Hematopoietic multipotent progenitor cell treated with erythropoietin and hydrocortisone succinate and interleukin-3 and kit ligand, for 8 days (in vitro differentiated cells): ENCODE measurements at regions not wholly inside any gene's neighbourhood (a gene's known extent, or its start where the extent isn't known, plus 50 kb on each side); places are given as distances from the start of the nearest gene placed in this dataset.

Source experiments
- DNase-seq: peaks from one replicate; pipeline ENCODE4 v3.0.0-alpha.2; 2015

DNA sequence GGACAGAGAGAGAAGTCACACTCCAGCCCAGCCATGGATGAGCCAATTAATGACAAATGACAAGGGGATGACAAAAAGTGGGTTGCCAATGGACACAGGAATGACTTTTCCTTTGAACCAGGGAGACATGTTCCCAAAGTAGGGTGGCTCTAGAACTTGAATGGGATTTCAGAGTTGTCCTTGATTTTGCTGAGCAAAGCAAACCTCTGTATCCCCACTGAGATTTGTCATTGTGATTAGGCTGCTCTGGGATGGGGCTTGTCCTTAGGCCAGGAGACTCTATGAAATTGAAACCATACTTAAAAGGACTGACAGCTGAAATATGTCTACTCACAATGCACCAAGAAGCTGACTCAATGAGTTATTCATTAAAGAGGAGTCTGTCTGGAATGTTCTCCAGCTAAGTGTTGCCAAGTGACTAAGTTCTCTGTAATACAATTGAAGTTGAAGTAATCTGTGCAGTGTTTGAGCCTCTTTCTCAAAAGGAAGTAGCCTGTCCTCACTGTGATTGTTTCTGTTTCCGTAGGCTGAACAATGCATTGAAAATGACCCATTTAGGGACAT, 69.0 kb upstream of the PCDH9 start:
- no peak for DNase-seq

DNA sequence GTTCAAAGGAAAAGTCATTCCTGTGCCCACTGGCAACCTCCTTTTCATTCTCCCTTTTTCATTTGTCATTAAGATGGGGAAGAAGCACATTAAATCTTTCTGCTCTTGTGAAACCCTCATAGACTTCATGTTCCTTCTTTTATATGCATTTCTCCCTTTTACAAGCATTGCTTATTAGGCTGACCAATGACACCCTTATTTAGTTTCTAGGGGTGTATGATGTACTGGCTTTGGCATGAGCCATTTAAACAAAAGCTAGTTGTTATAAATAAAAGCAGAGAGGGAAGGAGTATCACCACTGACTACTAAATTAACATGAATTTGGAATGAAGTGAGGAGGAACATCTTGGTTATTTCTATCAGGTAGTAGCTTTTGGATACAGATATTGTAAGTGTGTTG, 68.2 kb upstream of the PCDH9 start:
- DNase-seq = no peak

DNA sequence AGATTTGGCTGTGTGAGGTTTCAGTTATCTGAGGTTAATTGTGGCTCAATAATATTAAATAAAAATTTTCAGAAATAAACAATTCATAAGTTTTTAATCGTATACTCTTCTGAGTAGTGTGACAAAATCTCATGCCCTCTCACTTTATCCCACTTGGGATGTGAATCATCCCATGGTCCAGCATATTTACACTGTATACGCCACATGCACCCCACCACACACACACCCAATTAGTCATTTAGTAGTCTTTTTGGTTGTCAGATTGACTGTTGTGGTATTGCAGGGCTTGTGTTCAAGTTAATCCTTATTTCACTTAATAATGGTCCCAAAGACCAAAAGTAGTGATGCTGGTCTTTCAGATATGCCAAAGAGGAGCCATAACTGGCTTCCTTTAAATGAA, 66.4 kb upstream of the PCDH9 start:
- no peak for DNase-seq

DNA sequence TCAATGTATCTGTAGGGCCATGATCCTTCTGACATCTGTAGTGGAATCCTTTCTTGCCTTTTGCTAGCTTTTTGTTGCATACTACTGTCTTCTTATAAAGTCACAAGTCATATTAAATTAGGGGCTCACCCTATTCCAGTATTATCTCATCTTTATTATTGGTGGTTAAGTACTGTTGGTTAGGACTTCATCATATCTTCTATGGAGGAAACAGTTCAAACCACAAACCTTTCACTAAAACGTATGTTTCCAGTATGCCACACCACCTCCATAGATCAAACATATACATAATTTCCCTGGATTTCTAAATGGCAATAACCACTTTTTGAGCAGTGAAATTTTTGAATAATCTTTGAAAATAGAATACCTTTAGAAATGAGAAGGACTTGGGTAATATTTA, 62.8 kb upstream of the PCDH9 start:
- peak; percentile 1 for DNase-seq

- no peak for DNase-seq
Observed at GRCh38 chr13:67285611-67286010, 55.5 kb upstream of the PCDH9 start.

DNA sequence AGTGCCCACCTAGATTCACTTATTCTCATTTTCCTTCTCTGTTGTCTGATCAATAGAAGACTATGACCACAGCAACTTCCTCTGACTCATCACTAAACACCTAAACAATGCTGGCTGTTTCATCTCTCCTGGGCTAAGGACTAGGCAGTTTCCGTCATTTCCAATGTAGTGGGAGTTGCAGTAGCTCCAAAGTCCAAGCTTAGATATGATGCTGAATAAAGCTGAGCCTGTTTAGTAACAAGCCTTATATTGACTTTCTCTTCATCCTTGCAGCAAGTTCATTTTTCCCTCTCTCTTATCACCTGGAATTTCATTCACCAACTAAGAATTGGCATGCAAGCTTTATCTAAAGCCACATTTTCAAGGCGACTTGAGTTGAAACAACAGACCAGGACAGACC, 53.5 kb upstream of the PCDH9 start:
- no peak for DNase-seq

- no peak for DNase-seq
Observed at GRCh38 chr13:67281466-67281865, 51.3 kb upstream of the PCDH9 start.
